Left cardiac atrium (tissue), 4 donors: ENCODE measurements at regions not wholly inside any gene's neighbourhood (a gene's known extent, or its start where the extent isn't known, plus 50 kb on each side); places are given as distances from the start of the nearest gene placed in this dataset.

ENCODE experiments used
- ATAC-seq, 2 donors: fragments of 200-7000 bp; cut with Tn5 transposase; one replicate each; pipeline ENCODE4 v1.9.1; 2020; ENCODE audit warnings: mild to moderate bottlenecking in 2 of 2, moderate library complexity in 2 of 2
- DNase-seq: peaks from one replicate; pipeline ENCODE4 v3.0.0-alpha.2; 2020
- intact Hi-C, 2 donors: fragments of 100-400 bp; cut with DNase I; formaldehyde crosslinking; loops; one replicate each; pipeline versions ENCODE4 v1.14.1 to v1.15.1; 2022 to 2023
- donor health status: DM: no; HTN: yes; CAD: no.
- donor health status: DM: no; HTN: yes; CAD: no; lungs with severe emphysema.
- donor health status: DM: yes; HTN: yes; CAD: no.
- donor health status: Dilated cardiomyopathy.

GRCh38 chr17:13365331-13365730 lies 236.4 kb downstream of the HS3ST3A1 start:
- intact Hi-C loops, result no loop called here
- DNase-seq (no peak), ATAC-seq (no peak)

DNA sequence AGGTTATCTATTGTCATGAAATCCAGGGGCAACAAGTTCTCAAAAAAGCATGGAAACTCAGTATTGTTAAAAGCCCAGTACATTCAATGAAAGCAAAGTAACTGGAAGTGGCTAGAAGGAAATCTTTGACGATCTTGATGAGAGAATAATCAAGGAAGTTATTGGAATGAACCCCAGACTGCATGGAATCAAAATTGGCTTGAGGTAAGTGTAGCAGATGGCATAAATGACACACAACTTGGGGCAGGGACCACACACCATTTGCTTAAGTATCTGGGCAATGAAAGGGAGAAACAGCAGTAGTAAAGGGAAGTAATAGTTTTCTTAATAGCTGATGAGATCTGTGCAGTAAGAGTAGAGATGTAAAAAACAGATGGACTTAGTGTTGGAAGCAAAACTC lies 238.0 kb downstream of the HS3ST3A1 start:
- DNase-seq (no peak), ATAC-seq (no peak)
- intact Hi-C loops, result no loop called here

DNA sequence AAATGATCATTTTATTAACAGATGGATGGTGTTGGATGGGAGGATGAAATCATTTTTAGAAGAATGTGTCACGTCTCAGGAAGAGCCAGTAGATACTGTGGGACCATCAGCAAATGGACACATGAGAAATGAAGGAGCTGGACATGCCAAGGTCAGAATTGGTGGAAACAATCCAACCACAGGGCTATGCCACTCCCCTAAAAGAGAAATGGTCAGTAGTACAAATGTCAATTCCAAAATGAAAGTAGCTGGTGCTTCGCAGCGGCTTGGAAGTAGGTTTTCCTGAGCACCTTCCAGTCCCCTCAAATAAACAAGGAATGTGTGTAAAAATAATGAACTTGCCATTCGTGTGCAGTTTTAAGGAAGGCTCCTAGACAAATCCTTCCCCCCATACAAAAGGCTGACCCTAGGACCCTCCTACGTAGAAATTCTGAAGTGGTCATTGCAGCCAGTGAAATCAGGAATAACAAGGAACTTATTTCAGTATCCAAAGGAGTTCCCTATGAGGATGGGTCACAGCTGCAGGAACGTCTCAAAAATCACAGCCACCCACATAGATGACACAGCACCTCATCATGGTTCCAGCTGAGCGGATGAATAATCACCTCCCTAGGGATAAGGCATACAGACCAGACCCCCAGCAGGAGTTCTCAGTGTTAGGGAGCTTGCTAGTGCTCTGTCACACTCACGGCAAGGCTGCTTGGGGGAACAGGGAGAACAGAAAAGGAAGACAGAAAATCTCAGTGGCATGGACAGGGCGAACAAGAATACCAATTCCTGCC lies 239.2 kb downstream of the HS3ST3A1 start:
- intact Hi-C loops, result no loop called here
- ATAC-seq (no peak), DNase-seq (no peak)

GRCh38 chr17:13359774-13360173 lies 242.0 kb downstream of the HS3ST3A1 start:
- DNase-seq (no peak), ATAC-seq (no peak)
- intact Hi-C loops, result loop anchor here in 1 of 2 donors (10.0 kb wide), 1 partner anchor 215 kb away; no protein-coding TSS in a partner anchor

- peak; percentile 77 to 83 for ATAC-seq
- intact Hi-C loops, result loop anchor here in 1 of 2 donors (10.0 kb wide), 1 partner anchor 220 kb away; no protein-coding TSS in a partner anchor
- DNase-seq, result no peak
Observed at GRCh38 chr17:13355054-13355453, 246.7 kb downstream of the HS3ST3A1 start.

DNA sequence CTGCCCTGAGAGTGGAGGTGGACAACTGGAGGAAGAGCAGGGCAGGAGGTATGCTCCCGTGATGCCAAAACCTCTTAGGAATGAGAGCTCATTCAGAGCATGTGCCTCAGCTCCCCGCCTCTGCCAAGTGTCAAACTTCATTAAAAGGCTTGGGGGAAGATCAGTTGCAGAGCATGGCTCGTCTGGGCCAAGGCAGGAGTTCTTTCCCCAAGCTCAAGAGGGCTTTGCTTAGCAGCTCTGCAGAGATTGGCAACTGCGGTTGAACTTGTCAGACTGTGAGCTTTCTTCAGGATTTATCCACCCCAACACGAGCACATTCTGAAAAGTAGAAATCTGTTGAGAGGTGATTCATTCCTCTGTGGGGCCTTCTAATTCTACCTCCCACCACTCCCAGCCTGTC lies 248.1 kb downstream of the HS3ST3A1 start:
- ATAC-seq (peak; percentile 38 to 88), DNase-seq (no peak)
- intact Hi-C loops, result loop anchor here in 1 of 2 donors (10.0 kb wide), 1 partner anchor 221 kb away; no protein-coding TSS in a partner anchor

GRCh38 chr17:13352747-13353415 lies 248.8 kb downstream of the HS3ST3A1 start:
- DNase-seq (no peak), ATAC-seq (no peak)
- intact Hi-C loops, result loop anchor here in 1 of 2 donors (10.0 kb wide), 1 partner anchor 222 kb away; no protein-coding TSS in a partner anchor

DNA sequence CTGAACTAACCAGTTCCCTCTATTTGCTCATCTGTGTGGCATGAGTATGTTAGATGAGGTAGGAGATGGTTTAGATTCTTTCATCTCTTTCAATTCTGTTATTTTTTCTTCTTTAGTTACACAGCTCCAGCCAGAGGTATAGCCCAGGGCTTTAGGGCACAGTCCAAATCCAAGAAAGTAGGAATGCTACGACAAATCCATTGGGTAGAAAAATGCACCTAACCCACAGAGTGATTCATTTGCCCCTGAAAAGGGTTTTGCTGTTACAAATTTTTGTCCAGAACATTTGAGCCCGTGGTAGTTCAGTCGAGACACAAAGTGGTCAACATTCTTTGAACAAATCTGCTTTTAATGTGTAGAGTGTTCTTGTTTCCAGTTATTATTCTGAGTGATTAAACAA lies 250.7 kb downstream of the HS3ST3A1 start:
- ATAC-seq (no peak), DNase-seq (no peak)
- intact Hi-C loops, result loop anchor here in 1 of 2 donors (10.0 kb wide), 1 partner anchor 224 kb away; no protein-coding TSS in a partner anchor

- ATAC-seq, result no peak
- intact Hi-C loops, result loop anchor here in 1 of 2 donors (10.0 kb wide), 1 partner anchor 224 kb away; no protein-coding TSS in a partner anchor
- no peak for DNase-seq
Observed at GRCh38 chr17:13350466-13350865, 251.3 kb downstream of the HS3ST3A1 start.

DNA sequence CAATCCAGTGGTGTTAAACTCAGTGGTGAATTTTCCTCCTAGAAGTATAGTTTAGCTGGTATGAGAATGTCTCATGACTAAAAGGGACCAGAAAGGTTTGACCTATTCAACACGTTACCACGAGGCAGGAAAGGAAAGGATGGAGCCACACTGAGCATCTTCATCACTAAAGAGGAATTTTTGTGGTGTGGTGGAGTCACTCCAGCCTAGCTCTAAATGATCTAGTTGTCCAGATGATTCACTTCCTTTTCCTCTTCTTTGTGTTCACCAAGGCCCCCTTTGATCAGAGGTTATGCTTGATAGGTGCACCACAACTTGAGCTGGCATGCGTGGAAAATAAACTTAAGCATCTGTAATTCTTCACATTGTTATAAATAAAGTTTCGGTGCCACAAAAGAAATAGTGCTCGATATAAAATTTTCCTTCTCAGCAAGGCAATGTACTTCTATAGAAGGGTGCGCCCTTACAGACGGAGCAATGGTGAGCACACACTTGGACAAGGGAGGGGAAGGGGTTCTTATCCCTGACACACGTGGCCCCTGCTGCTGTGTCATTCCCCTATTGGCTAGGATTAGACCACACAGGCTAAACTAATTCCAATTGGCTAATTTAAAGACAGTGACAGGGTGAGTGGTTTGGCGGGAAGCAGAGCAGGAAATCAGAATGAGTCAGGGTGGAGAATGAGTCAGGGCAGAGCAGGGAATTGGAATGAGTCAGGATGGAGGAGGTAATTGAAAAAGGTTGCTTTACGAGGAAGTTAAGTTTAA lies 254.6 kb downstream of the HS3ST3A1 start:
- intact Hi-C loops, result no loop called here
- ATAC-seq (peak in 1 of 2 donors; percentile 88), DNase-seq (no peak)

- intact Hi-C loops, result no loop called here
- ATAC-seq (no peak), DNase-seq (no peak)
Observed at GRCh38 chr17:13346592-13346991, 255.1 kb downstream of the HS3ST3A1 start.

- no peak for DNase-seq
- intact Hi-C loops, result no loop called here
- peak in 1 of 2 donors; percentile 51 for ATAC-seq
Observed at GRCh38 chr17:13346081-13346533, 255.6 kb downstream of the HS3ST3A1 start.

DNA sequence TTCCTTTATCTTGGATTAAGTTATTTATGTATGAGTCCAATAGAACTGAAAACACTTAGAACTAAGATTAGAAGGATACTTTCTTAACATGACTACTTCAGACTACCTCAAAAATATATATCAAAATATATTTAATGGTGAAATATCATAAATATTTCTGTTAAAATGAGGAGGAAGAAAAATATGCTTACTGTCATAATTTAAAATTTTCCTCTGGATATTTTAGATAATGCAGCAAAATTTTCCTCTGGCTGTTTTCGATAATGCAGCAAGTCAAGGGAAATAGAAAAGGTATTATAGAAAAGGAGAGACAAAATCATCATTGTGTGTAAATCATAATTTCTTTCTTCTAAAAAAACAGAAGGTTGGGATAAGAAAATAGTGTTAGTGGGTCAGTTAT lies 263.3 kb downstream of the HS3ST3A1 start:
- intact Hi-C loops, result loop anchor here (5.0 to 10.0 kb wide), 3 partner anchors 246 to 1589 kb away; partner anchors contain the start of gene HS3ST3B1 (in 1 of the 2)
- DNase-seq, result no peak
- no peak for ATAC-seq

GRCh38 chr17:13337864-13338371 lies 263.8 kb downstream of the HS3ST3A1 start:
- intact Hi-C loops, result loop anchor here (5.0 to 10.0 kb wide), 3 partner anchors 247 to 1589 kb away; partner anchors contain the start of gene HS3ST3B1 (in 1 of the 2)
- no peak for DNase-seq
- peak in 1 of 2 donors; percentile 25 for ATAC-seq

DNA sequence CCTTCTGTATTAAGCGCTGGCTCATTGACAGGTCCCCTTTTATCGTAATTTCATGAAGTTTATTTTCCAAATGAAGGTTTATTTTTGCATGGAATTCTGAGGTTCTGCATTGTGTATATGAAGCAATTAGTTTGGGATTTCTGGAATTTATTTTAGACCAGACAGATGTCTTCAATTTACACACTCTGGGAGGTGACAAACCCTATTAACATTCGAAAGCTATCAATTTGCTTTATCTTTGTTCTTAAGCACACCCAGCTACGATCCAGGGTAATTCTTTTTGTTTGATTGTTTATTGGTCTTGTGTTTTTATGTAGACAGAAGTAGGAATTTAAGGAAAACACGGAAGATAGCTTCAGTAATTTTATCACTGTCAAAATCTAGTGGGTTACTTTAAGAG lies 264.6 kb downstream of the HS3ST3A1 start:
- DNase-seq (no peak), ATAC-seq (no peak)
- intact Hi-C loops, result loop anchor here (5.0 to 10.0 kb wide), 3 partner anchors 248 to 1590 kb away; partner anchors contain the start of gene HS3ST3B1 (in 1 of the 2)

DNA sequence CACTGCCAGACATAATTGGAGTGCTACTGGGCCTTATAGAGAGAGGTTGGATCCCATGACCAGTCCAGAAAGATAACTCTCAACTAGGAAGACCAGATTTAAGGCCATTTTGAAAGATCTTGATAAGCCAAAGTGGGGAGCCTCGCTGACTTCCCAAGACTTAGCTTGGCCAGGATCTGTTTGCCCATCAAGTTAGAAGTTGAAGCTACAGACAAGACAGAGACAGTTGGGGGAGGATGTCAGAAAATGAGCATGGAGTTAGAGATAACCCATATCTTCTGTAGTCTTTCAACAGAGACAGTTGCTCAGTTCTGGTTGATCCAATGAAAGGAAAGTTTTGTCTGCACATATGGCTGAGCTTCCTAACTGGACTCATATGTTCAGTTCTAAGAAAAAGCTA lies 267.4 kb downstream of the HS3ST3A1 start:
- DNase-seq (no peak), ATAC-seq (no peak)
- intact Hi-C loops, result loop anchor here (10.0 kb wide), 1 partner anchor 250 kb away; no protein-coding TSS in a partner anchor

DNA sequence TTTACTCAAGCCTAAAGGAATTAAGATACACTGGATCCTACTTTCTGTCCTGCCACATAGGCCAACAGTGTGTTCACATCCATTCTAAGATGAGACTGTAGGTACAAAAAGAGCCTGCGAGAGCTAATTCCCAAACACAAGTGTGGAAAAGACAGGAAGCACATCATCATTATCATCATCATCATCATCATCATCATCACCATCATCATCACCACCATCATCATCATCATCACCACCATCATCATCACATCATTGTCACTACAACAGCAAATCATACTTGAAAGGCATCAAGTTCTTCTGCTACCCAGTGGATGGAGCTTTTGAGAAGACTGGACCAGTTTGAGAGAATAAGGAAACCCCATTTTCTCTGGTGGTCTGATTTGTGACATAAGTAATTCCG lies 268.1 kb downstream of the HS3ST3A1 start:
- intact Hi-C loops, result loop anchor here (10.0 kb wide), 1 partner anchor 251 kb away; no protein-coding TSS in a partner anchor
- ATAC-seq, result no peak
- DNase-seq, result no peak

DNA sequence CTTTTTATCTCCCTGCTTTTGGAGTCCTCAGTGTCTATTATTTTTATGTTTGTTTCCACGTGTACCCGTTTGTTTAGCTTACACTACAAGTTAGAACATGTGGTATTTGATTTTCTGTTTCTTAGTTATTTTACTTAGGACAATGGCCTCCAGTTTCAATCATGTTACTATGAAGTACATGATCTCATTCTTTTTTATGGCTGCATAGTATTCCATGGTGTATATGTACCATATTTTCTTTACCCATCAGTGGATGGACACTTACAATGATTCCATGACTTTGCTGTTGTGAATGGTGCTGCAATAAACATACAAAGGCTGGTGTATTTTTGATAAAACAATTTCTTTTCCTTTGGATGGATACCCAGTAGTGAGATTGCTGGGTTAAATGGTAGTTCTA lies 269.5 kb downstream of the HS3ST3A1 start:
- intact Hi-C loops, result loop anchor here (10.0 kb wide), 1 partner anchor 253 kb away; no protein-coding TSS in a partner anchor
- ATAC-seq (no peak), DNase-seq (no peak)

GRCh38 chr17:13329421-13329820 lies 272.3 kb downstream of the HS3ST3A1 start:
- DNase-seq (no peak), ATAC-seq (no peak)
- intact Hi-C loops, result no loop called here
